ENCODE measurements at regions not wholly inside any gene's neighbourhood (a gene's known extent, or its start where the extent isn't known, plus 50 kb on each side); places are given as distances from the start of the nearest gene placed in this dataset.
"Not testable (repeated sequence)": the region's sequence is repeated elsewhere in the genome, so short reads cannot be mapped to it uniquely, and the experiment has no call there.

GRCh38 chr7:112938863-112939573 lies 147.6 kb downstream of the GPR85 start:
- intact Hi-C loops (cut with micrococcal nuclease) = loop anchor here (2.0 kb wide), 1 partner anchor 148 kb away; the partner anchor contains the start of gene TMEM168

- intact Hi-C loops (cut with micrococcal nuclease) = loop anchor here (2.0 kb wide), 1 partner anchor 147 kb away; the partner anchor contains the start of gene TMEM168
These were observed 147.6 kb upstream of the TMEM168 start for GRCh38 chr7:112937651-112938415.

GRCh38 chr7:112933598-112933997 lies 143.4 kb upstream of the TMEM168 start:
- intact Hi-C loops (cut with micrococcal nuclease) = no loop called here

GRCh38 chr7:112930787-112931186 lies 140.6 kb upstream of the TMEM168 start:
- intact Hi-C loops (cut with micrococcal nuclease) = no loop called here

DNA sequence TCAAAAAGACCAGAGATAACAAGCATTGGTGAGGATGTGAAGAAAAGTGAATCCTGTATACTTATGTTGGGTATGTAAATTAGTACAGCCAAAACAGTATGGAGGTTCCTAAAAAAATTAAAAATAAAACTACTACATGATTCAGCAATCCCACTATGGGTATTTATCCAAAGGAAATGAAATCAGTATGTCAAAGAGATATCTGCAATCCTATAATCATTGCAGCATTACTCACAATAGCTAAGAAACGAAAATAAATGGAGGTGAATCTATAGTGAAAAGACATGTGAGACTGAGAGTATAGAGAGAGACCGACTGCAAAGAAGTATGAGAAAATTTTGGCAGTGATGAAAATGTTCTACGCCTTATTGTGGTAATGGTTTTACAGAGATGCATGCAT lies 139.2 kb upstream of the TMEM168 start:
- intact Hi-C loops (cut with micrococcal nuclease) = no loop called here

- intact Hi-C loops (cut with micrococcal nuclease) = no loop called here
These were observed 135.8 kb upstream of the TMEM168 start for GRCh38 chr7:112926018-112926417.

- intact Hi-C loops (cut with micrococcal nuclease) = not testable (repeated sequence)
These were observed 132.4 kb upstream of the TMEM168 start for GRCh38 chr7:112922546-112922945.

DNA sequence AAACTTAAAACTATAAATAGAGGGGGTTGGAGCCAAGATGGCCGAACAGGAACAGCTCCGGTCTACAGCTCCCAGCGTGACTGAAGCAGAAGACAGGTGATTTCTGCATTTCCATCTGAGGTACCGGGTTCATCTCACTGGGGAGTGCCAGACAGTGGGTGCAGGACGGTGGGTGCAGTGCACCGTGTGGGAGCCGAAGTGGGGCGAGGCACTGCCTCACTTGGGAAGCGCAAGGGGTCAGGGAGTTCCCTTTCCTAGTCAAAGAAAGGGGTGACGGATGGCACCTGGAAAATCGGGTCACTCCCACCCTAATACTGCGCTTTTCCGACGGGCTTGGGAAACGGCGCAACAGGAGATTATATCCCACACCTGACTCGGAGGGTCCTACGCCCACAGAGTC lies 126.2 kb upstream of the TMEM168 start:
- intact Hi-C loops (cut with micrococcal nuclease) = not testable (repeated sequence)

DNA sequence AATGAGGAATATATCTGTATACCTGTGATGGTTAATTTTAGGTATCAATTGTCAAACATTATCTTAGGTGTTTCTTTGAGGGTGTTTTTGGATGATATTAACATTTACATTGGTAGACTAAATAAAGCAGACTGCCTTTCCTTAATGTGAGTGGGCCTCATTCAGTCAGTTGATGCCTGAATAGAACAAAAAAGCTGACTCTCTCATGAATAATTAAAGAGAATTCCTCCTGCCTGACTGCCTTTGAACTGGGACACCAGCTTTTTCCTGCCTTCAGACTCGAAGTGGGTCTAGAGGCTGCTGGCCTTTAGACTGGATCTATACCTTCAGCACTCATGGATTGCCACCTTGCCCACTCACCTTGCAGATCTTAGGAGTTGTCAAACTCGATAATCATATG lies 117.9 kb upstream of the TMEM168 start:
- intact Hi-C loops (cut with micrococcal nuclease) = no loop called here

DNA sequence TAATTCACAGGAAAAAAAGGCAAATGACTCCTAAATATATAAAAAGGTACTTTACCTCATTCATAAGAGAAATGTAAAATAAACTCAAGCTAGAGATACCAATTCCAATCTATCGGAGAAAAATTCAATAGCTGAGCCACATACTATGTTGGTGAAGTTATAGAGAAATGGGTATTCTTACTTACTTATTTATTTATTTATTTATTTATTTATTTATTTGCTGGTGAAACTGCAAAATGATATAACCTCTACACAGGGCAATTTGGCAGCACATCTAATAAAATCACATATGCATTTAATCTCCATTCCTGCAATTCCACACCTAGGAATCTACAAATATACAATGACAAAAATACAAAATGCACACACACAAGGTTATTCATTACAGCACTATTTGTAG lies 117.5 kb upstream of the TMEM168 start:
- intact Hi-C loops (cut with micrococcal nuclease) = no loop called here

DNA sequence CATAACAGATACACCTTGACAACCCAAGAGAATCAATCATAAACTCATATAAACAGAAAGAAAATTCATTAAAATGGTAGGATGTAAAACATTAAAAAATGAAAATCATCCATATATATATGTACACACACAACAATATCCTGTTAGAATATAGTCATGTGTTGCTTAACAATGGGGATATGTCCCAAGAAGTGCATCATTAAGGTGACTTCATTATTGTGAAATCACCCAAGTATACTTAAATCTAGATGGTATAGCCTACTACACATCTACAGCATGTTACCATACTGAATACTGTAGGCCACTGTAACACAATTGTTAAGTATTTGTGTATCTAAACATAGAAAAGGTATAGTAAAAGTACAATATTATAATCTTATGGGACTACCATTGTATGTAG lies 115.8 kb upstream of the TMEM168 start:
- intact Hi-C loops (cut with micrococcal nuclease) = no loop called here

DNA sequence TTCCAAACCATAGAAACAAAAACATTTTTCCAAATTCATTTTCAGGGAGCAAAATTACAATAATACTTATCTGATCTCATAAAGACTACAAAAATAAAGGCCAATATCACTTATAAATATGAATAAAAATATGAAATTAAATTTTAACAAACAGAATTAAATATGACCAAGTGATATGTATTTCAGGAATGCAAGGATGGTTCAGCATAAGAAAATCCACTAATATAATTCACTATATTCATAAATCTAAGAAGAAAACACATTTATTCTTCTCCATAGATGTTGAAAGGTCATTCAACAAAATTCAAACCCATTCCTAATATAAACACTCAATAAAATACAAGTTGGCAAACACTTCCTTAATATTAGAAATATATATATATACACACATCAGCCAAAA lies 115.2 kb upstream of the TMEM168 start:
- intact Hi-C loops (cut with micrococcal nuclease) = no loop called here

- intact Hi-C loops (cut with micrococcal nuclease) = loop anchor here (1.0 to 10.0 kb wide), 2 partner anchors 348 to 1154 kb away; no protein-coding TSS in a partner anchor
These were observed 108.5 kb upstream of the TMEM168 start for GRCh38 chr7:112898432-112899290.

GRCh38 chr7:112897839-112898431 lies 107.7 kb upstream of the TMEM168 start:
- intact Hi-C loops (cut with micrococcal nuclease) = loop anchor here (1.0 to 10.0 kb wide), 2 partner anchors 348 to 1153 kb away; no protein-coding TSS in a partner anchor

DNA sequence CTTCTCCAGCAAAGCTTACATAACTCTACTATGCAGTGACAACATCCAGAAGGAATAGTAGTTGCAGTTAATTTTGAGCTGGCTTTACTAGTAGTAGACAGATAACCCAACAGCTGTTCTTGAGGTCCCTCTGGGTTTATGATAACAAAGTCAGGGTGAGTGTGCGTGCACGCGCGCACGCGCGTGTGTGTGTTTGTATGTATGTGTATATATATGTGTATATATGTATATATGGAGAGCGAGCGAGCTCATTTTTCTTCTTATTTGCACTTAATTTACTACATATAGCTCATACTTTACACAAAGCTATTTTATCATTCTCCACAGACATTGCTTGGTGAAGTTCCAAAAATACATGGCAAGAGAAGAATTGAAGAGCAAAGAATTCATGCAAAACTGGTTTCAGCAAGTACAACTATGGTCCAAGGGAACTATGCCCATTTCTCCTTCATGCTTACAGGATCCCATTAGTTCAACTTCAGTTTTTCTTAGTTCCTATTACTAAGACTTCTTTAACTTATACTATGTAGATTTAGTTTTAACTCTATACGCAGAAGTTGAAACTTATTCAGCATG lies 105.9 kb upstream of the TMEM168 start:
- intact Hi-C loops (cut with micrococcal nuclease) = loop anchor here (10.0 kb wide), 1 partner anchor 1151 kb away; no protein-coding TSS in a partner anchor

DNA sequence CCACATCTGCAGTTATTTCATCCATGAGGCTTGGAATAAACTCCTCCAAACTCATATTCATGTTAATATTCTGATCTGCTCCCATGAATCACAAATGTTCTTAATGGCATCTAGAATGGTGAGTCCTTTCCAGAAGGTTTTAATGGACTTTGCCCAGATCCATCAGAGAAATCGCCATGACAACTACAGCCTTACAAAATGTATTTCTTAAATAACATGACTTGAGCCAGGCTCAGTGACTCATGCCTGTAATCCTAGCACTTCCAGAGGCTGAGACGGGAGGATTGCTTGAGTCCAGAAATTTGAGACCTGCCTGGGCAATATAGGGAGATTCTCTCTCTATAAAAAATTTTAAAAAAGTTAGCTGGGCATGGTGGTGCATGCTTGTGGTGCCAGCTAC lies 102.1 kb upstream of the TMEM168 start:
- intact Hi-C loops (cut with micrococcal nuclease) = loop anchor here (10.0 kb wide), 1 partner anchor 1147 kb away; no protein-coding TSS in a partner anchor

- intact Hi-C loops (cut with micrococcal nuclease) = loop anchor here (10.0 kb wide), 1 partner anchor 1147 kb away; no protein-coding TSS in a partner anchor
These were observed 101.5 kb upstream of the TMEM168 start for GRCh38 chr7:112891698-112892097.

GRCh38 chr7:112889834-112890438 lies 99.7 kb upstream of the TMEM168 start:
- intact Hi-C loops (cut with micrococcal nuclease) = loop anchor here (10.0 kb wide), 1 partner anchor 1145 kb away; no protein-coding TSS in a partner anchor

DNA sequence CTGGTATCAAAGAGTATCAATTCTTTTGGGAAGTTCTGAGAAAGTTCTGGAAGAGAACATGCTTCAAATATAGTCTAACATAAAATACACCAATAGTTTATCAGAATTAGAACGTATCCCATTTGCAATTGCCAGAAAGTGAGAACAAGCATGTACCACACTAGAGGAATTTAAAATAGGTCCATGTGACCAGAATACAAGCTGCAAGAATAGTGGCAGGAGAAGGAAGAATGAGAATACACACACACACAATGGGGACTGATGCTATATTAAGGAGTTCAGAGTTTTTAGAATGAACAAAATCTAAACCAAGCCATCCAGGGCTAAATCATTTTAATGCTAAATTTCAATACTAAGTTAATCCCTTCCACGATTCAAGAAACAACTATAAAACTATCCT lies 99.1 kb upstream of the TMEM168 start:
- intact Hi-C loops (cut with micrococcal nuclease) = no loop called here

DNA sequence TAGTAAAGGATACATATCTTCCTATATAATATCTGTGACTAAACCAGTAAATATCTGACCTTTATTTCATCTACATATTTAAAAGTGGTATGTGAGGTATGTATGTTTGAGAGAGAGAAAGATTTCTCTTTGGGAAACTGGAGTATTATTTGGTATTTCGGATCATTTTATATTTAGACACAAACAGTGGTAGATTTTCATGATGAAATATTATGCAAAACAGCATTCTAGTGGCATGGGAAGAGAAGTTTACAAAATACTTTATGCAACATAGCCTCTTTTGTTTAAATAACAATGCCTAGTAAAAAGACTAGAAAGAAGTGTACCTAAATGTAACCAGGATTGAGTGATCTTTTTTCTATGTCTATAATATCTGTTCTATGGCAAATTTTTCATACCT lies 98.6 kb upstream of the TMEM168 start:
- intact Hi-C loops (cut with micrococcal nuclease) = no loop called here

All from T-helper 2 cell treated with Interferon-gamma antibody and Interleukin-4, amounts not matched to agents 100 ng/mL and 5 ng/mL, for 36 hours (primary cell).